Pancreas (tissue), 10 donors: ENCODE measurements at regions not wholly inside any gene's neighbourhood (a gene's known extent, or its start where the extent isn't known, plus 50 kb on each side); places are given as distances from the start of the nearest gene placed in this dataset.

ENCODE experiments used
- ATAC-seq, 4 donors: fragments of 200-7000 bp; cut with Tn5 transposase; one replicate each; pipeline versions ENCODE4 v1.8.0 to v1.9.1; 2020; ENCODE audit warnings: mild to moderate bottlenecking in 4 of 4, moderate library complexity in 4 of 4
- DNase-seq, 6 donors: peaks; one replicate each; pipeline ENCODE4 v3.0.0-alpha.2; 2020
- FAIRE-seq: peaks from 2 replicates; lab custom pipeline; 2012; peaks lifted over from hg19 to GRCh38; lab: Jason Lieb, UNC
- H3K27ac ChIP-seq, 4 donors: fragments of 200-600 bp; sonication (generic); 1 replicate in 3 of 4; 2 replicates in 1 of 4; pipeline versions ENCODE4 v1.5.0 to v1.8.0; 2020
- H3K27me3 ChIP-seq, 4 donors: fragments of 200-600 bp; one replicate each; pipeline ENCODE4 v1.8.0; 2021
- H3K36me3 ChIP-seq, 3 donors: fragments of 200-600 bp; sonication (generic) in 1 of 3; one replicate each; pipeline versions ENCODE4 v1.5.0 to v1.8.0; 2020 to 2021
- H3K4me1 ChIP-seq, 3 donors: fragments of 200-600 bp; one replicate each; pipeline ENCODE4 v1.8.0; 2021
- H3K4me3 ChIP-seq, 4 donors: fragments of 200-600 bp; sonication (generic) in 2 of 4; one replicate each; pipeline versions ENCODE4 v1.5.0 to v1.8.0; 2020 to 2021
- H3K9me3 ChIP-seq, 4 donors: fragments of 200-600 bp; one replicate each; pipeline ENCODE4 v1.8.0; 2021
- CTCF ChIP-seq, 4 donors: fragments of 200-600 bp; sonication (generic) in 3 of 4; IDR thresholded peaks; one replicate each; pipeline versions ENCODE4 v1.5.0 to v1.8.0; 2021; ENCODE audit warnings: antibody characterized with exemption in 4 of 4
- whole genome bisulfite sequencing, 2 donors: extraction: QIAGEN DNeasy Blood & Tissue Kit; methylation state at CpG; one replicate each; pipeline ENCODE4 v1.1.7; 2013; 5-methylcytosine and 5-hydroxymethylcytosine counted together
- intact Hi-C, 3 donors: fragments of 100-400 bp; cut with DNase I; formaldehyde crosslinking; loops; one replicate each; pipeline versions ENCODE4 v1.11.1 to v1.14.2; 2022
- donor health status: healthy with polysubstance abuse.
- donor health status: DM: no; HTN: no; CAD: no; lungs with moderate emphysema.
- donor health status: DM: no; HTN: no; CAD: no.
- donor health status: control.
- donor health status: control.
- donor health status: Bipolar disorder and iron deficiency.
- donor health status: DM: yes; HTN: yes; CAD: no.
- donor health status: DM: no; HTN: no; CAD: no.
- donor health status: DM: no; HTN: no; CAD: no.
- donor health status: DM: yes; HTN: yes; CAD: no.

DNA sequence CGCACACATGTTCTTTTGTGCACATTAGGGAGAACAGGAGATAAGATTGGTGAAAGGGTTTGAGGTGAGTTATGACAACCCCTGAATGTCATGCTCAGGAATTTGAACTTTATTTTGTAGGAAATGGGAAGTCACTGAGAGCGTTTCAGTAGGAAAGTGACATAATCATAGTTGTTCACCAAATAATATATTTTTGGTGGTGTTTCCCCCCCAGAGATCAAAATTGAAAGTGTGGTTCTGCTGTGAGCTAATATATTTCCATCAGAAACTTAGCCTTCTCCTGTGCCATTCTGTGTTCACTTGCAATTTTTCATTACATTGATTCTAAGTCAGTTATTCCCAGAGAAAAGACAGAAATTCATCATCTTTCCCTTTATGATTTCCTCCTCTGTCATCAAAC lies 64.1 kb upstream of the RCN1 start:
- Histone ChIP-seq H3K27ac (no peak overlapping the region), H3K36me3 (no peaks in the 10 kb centered on the region), H3K4me3 (no peak overlapping the region), H3K27me3 (no peaks in the 10 kb centered on the region), H3K4me1 (no peaks in the 10 kb centered on the region), H3K9me3 (no peaks in the 10 kb centered on the region)
- FAIRE-seq (no peak), DNase-seq (no peak), ATAC-seq (no peak)
- intact Hi-C loops: no loop called here
- TF ChIP-seq CTCF (IDR thresholded peaks at IDR 0.05): no peak
- WGBS, 2 donors: 70 to 77% methylated on average over 2 of the region's 2 CpGs

GRCh38 chr11:32024948-32025347 lies 65.9 kb upstream of the RCN1 start:
- Histone ChIP-seq H3K36me3 (no peaks in the 10 kb centered on the region), H3K27me3 (no peaks in the 10 kb centered on the region), H3K27ac (no peak overlapping the region), H3K4me3 (no peak overlapping the region), H3K9me3 (no peaks in the 10 kb centered on the region), H3K4me1 (no peaks in the 10 kb centered on the region)
- ATAC-seq (no peak), DNase-seq (no peak), FAIRE-seq (no peak)
- TF ChIP-seq CTCF (IDR thresholded peaks at IDR 0.05): no peak
- intact Hi-C loops: no loop called here
- 79 to 82% methylated on average over 2 of the region's 2 CpGs for WGBS, 2 donors

DNA sequence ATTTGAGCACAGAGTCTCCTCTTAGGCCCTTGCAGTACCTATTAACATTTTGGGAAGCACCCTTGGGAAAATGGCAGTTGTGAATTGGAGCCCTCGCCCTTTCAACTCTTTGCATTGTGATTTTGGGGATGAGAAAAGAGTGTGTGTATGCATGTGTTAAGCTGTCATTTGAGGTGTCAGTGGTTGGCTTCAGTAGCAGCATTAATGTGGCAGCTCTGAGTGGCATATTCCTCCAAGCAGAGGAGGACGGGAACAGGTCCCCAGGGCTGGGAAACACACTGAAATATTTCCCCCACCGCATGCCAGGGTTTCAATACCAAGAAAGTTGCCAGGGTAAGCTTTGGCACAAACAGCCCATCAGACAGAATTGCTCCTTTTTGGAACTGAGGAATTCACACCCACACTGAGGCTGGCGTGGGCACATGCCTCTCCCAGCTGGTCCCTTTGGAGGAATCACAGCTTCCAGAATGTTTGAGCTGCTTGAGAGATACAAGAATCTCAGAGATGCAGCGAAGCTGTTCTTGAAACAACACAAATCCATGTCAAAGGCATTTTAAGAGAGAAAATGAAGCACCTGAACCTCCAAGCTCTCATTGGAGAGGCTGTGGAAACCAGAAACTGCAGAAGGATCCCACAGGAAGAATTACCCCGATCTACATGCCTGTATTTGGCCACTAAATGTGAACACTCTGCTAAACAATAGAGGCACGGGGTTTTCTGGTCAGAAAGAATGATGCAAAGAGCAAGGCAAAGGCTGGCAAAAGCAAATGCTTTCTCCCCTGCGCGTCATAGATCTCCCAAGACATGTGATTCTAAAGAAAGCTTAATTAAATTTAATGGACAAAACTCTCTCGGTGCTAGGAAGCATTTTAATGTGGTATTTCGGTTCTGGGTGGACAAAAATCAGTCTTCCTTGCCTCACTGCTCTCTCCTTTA lies 67.2 kb upstream of the RCN1 start:
- WGBS, 2 donors: 61 to 72% methylated on average over 11 of the region's 11 CpGs
- Histone ChIP-seq H3K4me3 (no peak overlapping the region), H3K36me3 (no peaks in the 10 kb centered on the region), H3K27ac (no peak overlapping the region), H3K4me1 (no peaks in the 10 kb centered on the region), H3K27me3 (no peaks in the 10 kb centered on the region), H3K9me3 (no peaks in the 10 kb centered on the region)
- DNase-seq (no peak), FAIRE-seq (no peak), ATAC-seq (no peak)
- intact Hi-C loops: no loop called here
- no peak for TF ChIP-seq CTCF (IDR thresholded peaks at IDR 0.05)

- H3K9me3 ChIP-seq: no peaks in the 10 kb centered on the region
- H3K36me3 ChIP-seq: no peaks in the 10 kb centered on the region
- H3K27me3 ChIP-seq: no peaks in the 10 kb centered on the region
- TF ChIP-seq CTCF (IDR thresholded peaks at IDR 0.05): no peak
- FAIRE-seq: no peak
- no peak overlapping the region for H3K4me3 ChIP-seq
- no peak for DNase-seq
- no peak overlapping the region for H3K27ac ChIP-seq
- ATAC-seq: no peak
- no peaks in the 10 kb centered on the region for H3K4me1 ChIP-seq
- intact Hi-C loops: no loop called here
- WGBS, 2 donors: 74 to 88% methylated on average over 2 of the region's 2 CpGs
These were observed 72.2 kb upstream of the RCN1 start for GRCh38 chr11:32018672-32019071.

DNA sequence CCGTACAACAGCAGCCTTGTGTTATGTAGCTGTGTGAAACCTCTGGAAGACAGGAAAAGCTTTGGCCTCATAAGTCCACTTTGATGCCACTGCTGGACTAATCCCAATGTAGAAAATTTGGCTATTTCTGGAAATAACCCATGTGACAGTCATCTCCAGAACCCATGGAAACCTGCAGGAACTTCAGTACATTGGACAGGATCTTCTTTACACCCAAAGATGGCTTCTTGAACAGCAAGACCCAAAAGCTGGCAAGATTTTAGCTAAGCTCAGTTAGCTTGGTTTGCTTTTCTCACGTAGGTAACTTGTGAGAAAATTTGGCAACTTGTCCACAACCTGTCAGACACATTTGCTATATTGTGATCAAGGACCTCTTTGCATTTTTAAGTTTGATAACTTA lies 74.8 kb upstream of the RCN1 start:
- no peak overlapping the region for H3K4me3 ChIP-seq
- no peaks in the 10 kb centered on the region for H3K4me1 ChIP-seq
- 32 to 36% methylated on average over 2 of the region's 2 CpGs for WGBS, 2 donors
- DNase-seq: no peak
- no peaks in the 10 kb centered on the region for H3K27me3 ChIP-seq
- intact Hi-C loops: no loop called here
- ATAC-seq: no peak
- H3K9me3 ChIP-seq: no peaks in the 10 kb centered on the region
- H3K27ac ChIP-seq: no peak overlapping the region
- no peaks in the 10 kb centered on the region for H3K36me3 ChIP-seq
- TF ChIP-seq CTCF (IDR thresholded peaks at IDR 0.05): no peak
- no peak for FAIRE-seq
